Transverse colon (tissue), 4 donors: ENCODE measurements at regions not wholly inside any gene's neighbourhood (a gene's known extent, or its start where the extent isn't known, plus 50 kb on each side); places are given as distances from the start of the nearest gene placed in this dataset.

Source experiments
- DNase-seq: peaks from one replicate; pipeline ENCODE4 v3.0.0-alpha.2; 2019
- H3K27ac ChIP-seq, 4 donors: fragments of 200-600 bp; sonication (generic); 2 replicates each; pipeline ENCODE4 v1.5.1; 2016 to 2018; ENCODE audit warnings: inconsistent platforms in 4 of 4
- H3K27me3 ChIP-seq: fragments of 200-600 bp; sonication (generic); 2 replicates; pipeline ENCODE4 v1.5.1; 2017; ENCODE audit warnings: inconsistent platforms
- H3K36me3 ChIP-seq, 4 donors: fragments of 200-600 bp; sonication (generic); 2 replicates each; pipeline ENCODE4 v1.5.1; 2017 to 2019; ENCODE audit warnings: inconsistent platforms in 4 of 4
- H3K4me1 ChIP-seq, 4 donors: fragments of 200-600 bp; sonication (generic); 2 replicates each; pipeline ENCODE4 v1.5.1; 2017 to 2020; ENCODE audit warnings: inconsistent platforms in 4 of 4
- H3K4me3 ChIP-seq, 4 donors: fragments of 200-600 bp; sonication (generic); 1 replicate in 1 of 4; 2 replicates in 3 of 4; pipeline versions ENCODE4 v1.5.1 to v1.6.1; 2017 to 2019; ENCODE audit warnings: inconsistent platforms in 4 of 4
- H3K9me3 ChIP-seq, 2 donors: fragments of 200-600 bp; sonication (generic); 2 replicates each; pipeline ENCODE4 v1.5.1; 2017 to 2019; ENCODE audit warnings: inconsistent platforms in 2 of 2
- EP300 ChIP-seq: sonication (generic); formaldehyde crosslinking; IDR thresholded peaks from one replicate; pipeline ENCODE4 v1.6.1; 2017; ENCODE audit warnings: antibody characterized with exemption, low read depth
- POLR2A ChIP-seq: fragments of 450-650 bp; IDR thresholded peaks from one replicate; pipeline ENCODE4 v1.6.1; 2016; ENCODE audit warnings: antibody characterized with exemption, mild to moderate bottlenecking, moderate library complexity
- POLR2AphosphoS5 ChIP-seq, 3 donors: sonication (generic); formaldehyde crosslinking; IDR thresholded peaks; one replicate each; pipeline ENCODE4 v1.6.1; 2016; ENCODE audit warnings: antibody characterized with exemption in 3 of 3
- WGBS, 2 donors: methylation state at CpG; one replicate each; pipeline ENCODE4 v1.1.5; 2018; ENCODE audit warnings: low coverage in 1 of 2; 5-methylcytosine and 5-hydroxymethylcytosine counted together
- in situ Hi-C, 4 donors: fragments of 200-750 bp; cut with MboI; loops; one replicate each; pipeline versions ENCODE4 v1.15.0 to v1.15.1; 2017; ENCODE audit warnings: low sequenced_read_pairs in 3 of 4, low pct_ligation_motif_present in 1 of 4, low pct_unique_long_range_greater_than_20kb in 1 of 4
- intact Hi-C: fragments of 100-400 bp; cut with DNase I; formaldehyde crosslinking; loops from one replicate; pipeline ENCODE4 v1.15.1; 2023; ENCODE audit warnings: low total_unique reads
- TF ChIP-seq, protein P1 (sequence below), 5 experiments: fragments of 200-600 bp in 3 of 5; fragments of 450-650 bp in 2 of 5; sonication (generic) in 3 of 5; IDR thresholded peaks; 1 replicate in 2 of 5; 2 replicates in 3 of 5; pipeline ENCODE4 v1.5.1; 2016 to 2017; ENCODE audit warnings: antibody characterized with exemption in 5 of 5, inconsistent platforms in 3 of 5, mild to moderate bottlenecking in 2 of 5, moderate library complexity in 1 of 5

- H3K27ac ChIP-seq: no peak overlapping the region
- TF ChIP-seq EP300 (no peak), POLR2AphosphoS5 (IDR thresholded peaks at IDR 0.05) (no peak), POLR2A (no peak)
- TF ChIP-seq, protein P1, sequence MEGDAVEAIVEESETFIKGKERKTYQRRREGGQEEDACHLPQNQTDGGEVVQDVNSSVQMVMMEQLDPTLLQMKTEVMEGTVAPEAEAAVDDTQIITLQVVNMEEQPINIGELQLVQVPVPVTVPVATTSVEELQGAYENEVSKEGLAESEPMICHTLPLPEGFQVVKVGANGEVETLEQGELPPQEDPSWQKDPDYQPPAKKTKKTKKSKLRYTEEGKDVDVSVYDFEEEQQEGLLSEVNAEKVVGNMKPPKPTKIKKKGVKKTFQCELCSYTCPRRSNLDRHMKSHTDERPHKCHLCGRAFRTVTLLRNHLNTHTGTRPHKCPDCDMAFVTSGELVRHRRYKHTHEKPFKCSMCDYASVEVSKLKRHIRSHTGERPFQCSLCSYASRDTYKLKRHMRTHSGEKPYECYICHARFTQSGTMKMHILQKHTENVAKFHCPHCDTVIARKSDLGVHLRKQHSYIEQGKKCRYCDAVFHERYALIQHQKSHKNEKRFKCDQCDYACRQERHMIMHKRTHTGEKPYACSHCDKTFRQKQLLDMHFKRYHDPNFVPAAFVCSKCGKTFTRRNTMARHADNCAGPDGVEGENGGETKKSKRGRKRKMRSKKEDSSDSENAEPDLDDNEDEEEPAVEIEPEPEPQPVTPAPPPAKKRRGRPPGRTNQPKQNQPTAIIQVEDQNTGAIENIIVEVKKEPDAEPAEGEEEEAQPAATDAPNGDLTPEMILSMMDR (IDR thresholded peaks at IDR 0.05): no peak
- DNase-seq: no peak
- WGBS, 2 donors: 78 to 100% methylated on average over 3 of the region's 3 CpGs
- H3K27me3 ChIP-seq: no peaks in the 10 kb centered on the region
- intact Hi-C loops: no loop called here
- no peak overlapping the region for H3K4me3 ChIP-seq
- H3K4me1 ChIP-seq: no peaks in the 10 kb centered on the region
- no peaks in the 10 kb centered on the region for H3K9me3 ChIP-seq
- H3K36me3 ChIP-seq: no peaks in the 10 kb centered on the region
- in situ Hi-C loops: no loop called here
These were observed 565.7 kb upstream of the ZEB2 start for GRCh38 chr2:145085612-145086011.

DNA sequence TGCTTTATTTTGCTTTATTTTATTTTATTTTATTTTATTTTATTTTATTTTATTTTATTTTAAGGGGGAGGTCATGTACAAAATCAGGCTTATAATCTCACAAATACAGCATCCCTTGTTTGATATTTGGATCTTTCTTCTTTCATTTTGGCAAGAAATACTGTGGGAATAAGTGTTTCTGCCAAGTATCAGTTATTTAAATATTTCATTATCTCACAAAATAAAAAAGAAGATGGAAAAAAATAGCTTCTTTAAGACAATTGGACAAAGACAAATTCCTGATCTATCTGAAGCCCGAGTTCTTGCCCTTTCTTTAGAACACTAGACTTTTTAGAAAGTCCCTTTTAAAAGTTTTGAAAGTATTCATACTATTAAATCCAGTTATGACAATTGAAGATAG lies 560.5 kb upstream of the ZEB2 start:
- no peak overlapping the region for H3K4me3 ChIP-seq
- no peak for DNase-seq
- in situ Hi-C loops (no loop called here), intact Hi-C loops (no loop called here)
- TF ChIP-seq EP300 (no peak), POLR2A (no peak), POLR2AphosphoS5 (IDR thresholded peaks at IDR 0.05) (no peak)
- TF ChIP-seq, protein P1 (IDR thresholded peaks at IDR 0.05): no peak
- no peaks in the 10 kb centered on the region for H3K9me3 ChIP-seq
- no peaks in the 10 kb centered on the region for H3K36me3 ChIP-seq
- H3K27ac ChIP-seq: no peak overlapping the region
- H3K4me1 ChIP-seq: no peaks in the 10 kb centered on the region
- H3K27me3 ChIP-seq: no peaks in the 10 kb centered on the region
- WGBS, 2 donors: 35 to 37% methylated on average over 1 of the region's 1 CpG

- in situ Hi-C loops: no loop called here
- H3K9me3 ChIP-seq: no peaks in the 10 kb centered on the region
- WGBS, 2 donors: 85 to 100% methylated on average over 1 of the region's 1 CpG
These were observed 559.7 kb upstream of the ZEB2 start for GRCh38 chr2:145079641-145080040.

GRCh38 chr2:145078923-145079322 lies 559.0 kb upstream of the ZEB2 start:
- 80 to 89% methylated on average over 1 of the region's 1 CpG for WGBS, 2 donors
- intact Hi-C loops (no loop called here), in situ Hi-C loops (no loop called here)
- Histone ChIP-seq H3K4me1 (no peaks in the 10 kb centered on the region), H3K9me3 (no peaks in the 10 kb centered on the region), H3K27ac (no peak overlapping the region), H3K36me3 (no peaks in the 10 kb centered on the region), H3K4me3 (no peak overlapping the region), H3K27me3 (no peaks in the 10 kb centered on the region)
- no peak for DNase-seq
- TF ChIP-seq, protein P1 (IDR thresholded peaks at IDR 0.05): no peak
- TF ChIP-seq EP300 (no peak), POLR2A (no peak), POLR2AphosphoS5 (IDR thresholded peaks at IDR 0.05) (no peak)

More at GRCh38 chr2:145079641-145080040, 559.7 kb upstream of the ZEB2 start:
- Histone ChIP-seq H3K4me3 (no peak overlapping the region), H3K36me3 (no peaks in the 10 kb centered on the region), H3K27ac (no peak overlapping the region), H3K4me1 (no peaks in the 10 kb centered on the region), H3K27me3 (no peaks in the 10 kb centered on the region)
- DNase-seq: no peak
- intact Hi-C loops: no loop called here
- TF ChIP-seq POLR2AphosphoS5 (IDR thresholded peaks at IDR 0.05): no peak
- TF ChIP-seq POLR2A: no peak
- no peak for TF ChIP-seq EP300
- TF ChIP-seq, protein P1 (IDR thresholded peaks at IDR 0.05): no peak
